ENCODE measurements at regions not wholly inside any gene's neighbourhood (a gene's known extent, or its start where the extent isn't known, plus 50 kb on each side); places are given as distances from the start of the nearest gene placed in this dataset.
"Not testable (repeated sequence)": the region's sequence is repeated elsewhere in the genome, so short reads cannot be mapped to it uniquely, and the experiment has no call there.

DNA sequence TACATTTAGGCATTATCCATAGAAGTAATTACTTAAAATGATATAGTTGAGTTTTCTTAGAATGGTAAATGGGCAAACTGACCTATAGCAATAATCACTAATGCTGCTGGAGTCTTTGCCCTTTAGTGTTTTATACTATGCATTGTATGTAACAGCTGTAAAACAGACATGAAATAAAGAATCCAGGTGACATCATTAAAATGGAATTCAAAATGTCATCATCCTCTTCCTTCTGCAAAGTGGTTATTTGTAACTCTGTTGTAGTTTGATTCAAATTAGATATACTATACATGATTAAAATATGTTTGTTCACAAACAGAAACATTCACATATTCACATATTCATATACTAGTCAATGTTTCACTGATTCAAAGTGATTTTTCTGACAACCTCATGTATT, 598.8 kb downstream of the SLC16A7 start:
- DNase-seq (ENCODE audit: low spot score) = no peak

DNA sequence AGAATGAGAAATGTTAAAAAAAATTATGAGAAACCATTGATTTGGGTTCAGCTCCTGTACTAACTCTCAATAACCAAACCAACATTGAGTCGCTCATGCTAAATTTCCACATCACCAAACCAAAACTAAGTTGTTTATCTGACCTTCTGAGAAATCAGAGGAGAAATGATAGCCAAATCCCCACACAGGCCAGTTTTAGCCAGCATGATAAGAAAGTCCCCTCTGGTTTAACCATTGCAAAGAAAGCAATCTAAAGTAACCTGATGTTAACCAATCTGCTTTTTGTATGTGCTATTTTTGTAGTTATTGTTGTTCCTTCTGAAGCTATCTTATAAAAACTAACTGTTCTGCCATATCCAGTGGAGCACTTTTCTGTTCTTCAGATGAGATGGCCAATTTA, 599.7 kb downstream of the SLC16A7 start:
- no peak for DNase-seq (ENCODE audit: low spot score)

DNA sequence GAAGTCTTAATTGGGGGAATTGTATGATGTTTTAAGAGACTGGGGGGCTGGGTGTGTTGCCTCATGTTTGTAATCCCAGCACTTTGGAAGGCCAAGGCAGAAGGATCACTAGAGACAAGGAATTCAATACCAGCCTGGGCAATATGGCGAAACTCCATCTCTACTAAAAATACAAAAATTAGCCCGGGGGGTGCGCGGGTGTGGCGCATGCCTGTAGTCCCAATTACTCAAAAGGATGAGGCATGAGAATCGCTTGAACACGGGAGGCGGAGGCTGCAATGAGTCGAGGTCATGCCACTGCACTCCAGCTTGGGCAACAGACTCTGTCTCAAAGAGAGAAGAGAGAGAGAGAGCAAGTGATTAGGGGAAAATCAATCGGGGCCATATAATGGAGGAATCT, 600.5 kb downstream of the SLC16A7 start:
- DNase-seq (ENCODE audit: low spot score) = no peak

DNA sequence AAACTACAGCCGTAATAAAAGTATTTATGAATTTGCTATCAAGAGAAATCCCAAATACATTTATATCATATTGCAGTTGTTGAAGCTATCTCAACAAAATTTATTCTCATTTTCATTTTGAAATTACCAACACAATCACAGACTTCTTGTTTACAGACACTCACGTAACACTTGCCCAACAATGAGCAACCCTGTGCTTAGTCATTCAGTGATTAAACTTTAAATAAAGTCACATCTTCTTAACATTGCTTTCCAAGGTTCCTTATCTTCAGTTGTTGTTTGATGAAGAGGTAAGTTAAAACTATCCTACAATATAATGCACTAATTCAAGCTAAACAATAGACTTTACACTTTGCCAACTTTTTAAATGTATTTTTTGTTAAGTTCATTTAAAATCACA, 601.8 kb downstream of the SLC16A7 start:
- DNase-seq (ENCODE audit: low spot score) = no peak

DNA sequence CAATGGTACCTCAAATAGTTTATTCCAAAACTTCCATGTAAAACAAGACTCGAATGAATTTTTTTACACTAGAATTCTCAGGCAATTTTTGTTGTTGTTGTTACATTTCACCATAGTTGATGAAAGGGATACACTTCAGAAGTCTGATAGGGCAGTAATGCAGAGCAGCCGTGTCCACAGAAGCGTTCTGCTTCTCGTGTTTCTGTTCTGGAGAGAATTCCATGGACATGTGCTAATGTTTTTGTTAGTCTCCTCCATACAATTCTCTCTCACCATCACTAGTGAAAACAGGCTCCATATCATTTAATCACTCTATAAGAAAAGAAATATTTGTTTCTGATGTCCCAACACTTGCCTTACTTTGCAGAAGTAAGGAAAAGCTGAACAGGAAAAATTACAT, 606.1 kb downstream of the SLC16A7 start:
- DNase-seq (ENCODE audit: low spot score) = no peak

DNA sequence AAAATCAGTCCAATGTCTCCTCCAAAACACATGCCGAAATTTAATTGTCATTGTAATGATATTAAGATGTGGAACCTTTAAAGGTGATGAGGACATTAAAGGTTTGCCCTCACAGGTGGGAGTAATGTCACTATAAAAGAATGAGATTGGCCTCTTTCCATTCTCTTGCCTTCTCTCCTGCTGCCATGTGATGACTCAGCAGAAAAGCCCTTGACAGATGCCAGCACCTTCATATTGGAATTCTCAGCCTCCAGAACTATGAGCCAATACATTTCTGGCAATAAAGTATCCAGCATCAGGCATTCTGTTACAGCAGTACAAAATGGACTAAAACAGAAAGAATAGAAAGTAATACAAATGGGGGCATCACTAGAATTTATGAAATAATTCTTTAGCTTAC, 609.7 kb downstream of the SLC16A7 start:
- no peak for DNase-seq (ENCODE audit: low spot score)

DNA sequence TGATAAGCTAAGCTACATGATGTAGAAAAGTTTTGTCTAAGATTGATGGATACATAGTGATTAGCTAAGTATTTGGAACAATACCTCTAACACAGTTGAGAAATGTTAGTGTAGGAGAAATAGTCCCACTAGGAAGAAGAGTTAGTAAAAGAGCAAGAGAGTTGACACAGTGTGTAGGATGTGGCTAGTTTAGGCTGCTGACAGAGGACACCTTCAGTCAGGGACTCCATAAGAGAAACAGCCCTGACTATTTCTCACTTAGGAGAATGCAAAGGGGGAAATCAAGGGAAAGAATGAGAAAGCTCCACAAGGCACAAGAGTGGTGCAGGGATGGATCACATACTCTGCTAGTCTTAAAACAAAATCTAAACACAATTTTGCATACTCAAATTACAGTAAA, 613.7 kb downstream of the SLC16A7 start:
- no peak for DNase-seq (ENCODE audit: low spot score)

DNA sequence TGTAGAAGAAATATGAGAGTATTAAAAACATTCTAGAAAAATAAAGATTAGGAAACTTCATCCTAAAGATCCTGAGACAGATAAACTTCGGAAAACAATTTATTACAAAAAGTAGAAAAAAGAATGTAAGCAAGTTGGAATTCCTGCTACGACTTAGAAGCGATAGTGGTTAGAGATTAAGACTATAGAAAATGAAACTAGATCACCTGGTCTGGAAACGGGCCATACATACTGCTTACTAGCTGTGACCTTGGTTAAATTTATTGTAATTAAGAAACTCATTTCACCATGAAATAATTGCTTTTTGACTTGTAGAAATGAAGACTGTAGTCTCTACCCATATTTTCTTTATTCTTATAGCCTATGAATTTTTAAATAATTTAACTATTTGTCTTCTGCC, 614.1 kb downstream of the SLC16A7 start:
- DNase-seq (ENCODE audit: low spot score) = no peak

DNA sequence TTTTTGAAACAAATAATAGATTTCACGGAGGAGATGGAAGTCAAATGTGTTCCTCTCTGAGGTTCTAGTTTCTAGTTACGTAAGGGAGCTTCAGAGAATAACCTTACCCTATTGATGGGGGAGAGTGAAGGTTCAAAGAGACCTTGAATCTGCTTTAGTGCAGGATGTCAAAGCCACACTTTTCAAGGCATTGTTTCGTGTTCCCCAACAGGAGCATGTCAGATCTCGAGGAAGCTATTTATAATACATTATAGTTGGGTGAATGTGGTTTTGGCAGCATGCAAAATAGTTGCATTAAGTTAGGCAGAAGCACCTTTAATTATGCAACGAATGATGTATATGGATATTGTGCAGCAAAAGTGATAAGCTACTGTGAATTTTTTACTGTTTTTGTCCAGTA, 614.9 kb downstream of the SLC16A7 start:
- no peak for DNase-seq (ENCODE audit: low spot score)

DNA sequence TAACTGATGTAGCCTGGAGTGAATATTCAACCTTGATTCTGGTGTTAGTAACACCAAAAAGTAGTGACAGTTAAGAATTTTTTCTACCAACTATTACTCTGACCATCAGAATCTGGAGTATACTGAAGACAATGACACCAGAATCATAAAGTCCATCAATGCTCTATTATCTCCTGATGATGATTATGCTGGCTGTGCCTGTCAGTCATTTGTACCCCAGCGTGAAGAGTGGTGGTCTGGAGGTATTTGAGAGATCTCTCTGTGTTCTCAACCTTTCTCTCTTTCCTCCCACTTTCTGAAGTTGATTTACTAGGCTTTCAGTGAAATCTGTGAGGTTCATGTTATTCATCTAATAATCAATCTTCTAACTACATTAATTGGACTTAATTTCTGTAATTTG, 615.4 kb downstream of the SLC16A7 start:
- DNase-seq (ENCODE audit: low spot score) = no peak

DNA sequence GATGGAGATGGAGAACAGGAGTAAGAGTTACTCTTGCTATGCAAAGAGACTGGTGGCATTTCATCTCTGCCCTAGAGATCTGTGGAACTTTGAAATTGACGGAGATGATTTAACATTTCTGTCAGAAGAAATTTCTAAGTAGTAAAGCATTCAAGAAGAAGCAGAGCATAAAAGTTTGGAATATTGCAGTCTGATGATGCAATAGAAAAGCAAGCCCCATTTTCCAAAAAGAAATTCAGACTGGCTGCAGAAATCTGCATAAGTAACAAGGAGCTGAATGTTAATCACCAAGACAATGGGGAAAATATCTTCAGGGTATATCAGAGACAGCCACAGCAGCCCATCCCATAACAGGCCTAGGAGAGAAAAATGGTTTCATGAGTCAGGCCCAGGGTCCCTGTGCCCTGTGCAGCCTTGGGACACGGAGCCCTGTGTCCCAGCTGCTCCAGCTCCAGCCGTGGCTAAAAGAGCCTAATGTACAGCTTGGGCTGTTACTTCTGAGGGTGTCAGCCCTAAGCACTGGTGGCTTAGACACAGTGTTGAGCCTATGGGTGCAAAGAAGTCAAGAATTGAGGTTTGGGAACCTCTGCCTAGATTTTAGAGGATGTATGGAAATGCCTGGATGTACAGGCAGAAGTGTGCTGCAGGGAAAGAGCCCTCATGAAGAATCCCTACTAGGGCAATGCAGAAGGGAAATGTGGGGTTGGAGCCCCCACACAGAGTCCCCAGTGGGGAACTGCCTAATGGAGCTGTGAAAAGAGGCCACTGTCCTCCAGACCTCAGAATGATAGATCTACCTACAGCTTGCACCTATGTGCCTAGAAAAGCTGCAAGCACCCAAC, 616.6 kb downstream of the SLC16A7 start:
- DNase-seq (ENCODE audit: low spot score) = no peak

DNA sequence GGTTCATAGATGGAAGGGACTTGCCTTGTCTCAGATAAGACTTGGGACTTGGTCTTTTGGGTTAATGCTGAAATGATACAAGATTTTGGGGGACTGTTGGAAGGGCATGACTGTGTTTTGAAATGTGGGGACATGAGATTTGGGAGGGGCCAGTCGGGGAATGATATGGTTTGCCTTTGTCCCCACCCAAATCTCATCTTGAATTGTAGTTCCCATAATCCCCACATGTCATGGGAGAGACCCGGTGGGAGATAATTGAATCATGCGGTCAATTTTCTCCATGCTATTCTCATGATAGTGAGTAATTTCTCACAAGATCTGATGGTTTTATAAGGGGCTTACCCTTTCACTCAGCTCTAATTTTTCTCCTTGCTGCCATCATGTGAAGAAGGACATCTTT, 617.4 kb downstream of the SLC16A7 start:
- DNase-seq (ENCODE audit: low spot score) = not testable (repeated sequence)

DNA sequence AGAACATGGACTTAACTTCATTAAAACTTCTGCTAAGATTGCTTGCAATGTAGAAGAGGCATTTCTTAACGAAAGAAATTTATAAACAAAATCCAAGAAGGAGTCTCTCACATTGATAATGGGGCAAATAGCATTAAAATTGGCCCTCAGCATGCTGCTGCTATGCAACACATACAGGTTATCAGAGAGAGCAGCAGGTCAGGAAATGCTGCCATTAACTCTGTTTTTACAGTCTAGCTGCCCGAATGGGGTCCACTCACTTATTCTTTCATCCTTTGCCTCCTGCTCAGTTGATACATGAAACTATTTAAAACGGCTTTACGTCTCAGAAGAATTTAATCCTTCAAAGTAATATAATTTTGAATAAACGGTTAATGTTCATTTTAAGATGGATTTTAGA, 620.4 kb downstream of the SLC16A7 start:
- no peak for DNase-seq (ENCODE audit: low spot score)

DNA sequence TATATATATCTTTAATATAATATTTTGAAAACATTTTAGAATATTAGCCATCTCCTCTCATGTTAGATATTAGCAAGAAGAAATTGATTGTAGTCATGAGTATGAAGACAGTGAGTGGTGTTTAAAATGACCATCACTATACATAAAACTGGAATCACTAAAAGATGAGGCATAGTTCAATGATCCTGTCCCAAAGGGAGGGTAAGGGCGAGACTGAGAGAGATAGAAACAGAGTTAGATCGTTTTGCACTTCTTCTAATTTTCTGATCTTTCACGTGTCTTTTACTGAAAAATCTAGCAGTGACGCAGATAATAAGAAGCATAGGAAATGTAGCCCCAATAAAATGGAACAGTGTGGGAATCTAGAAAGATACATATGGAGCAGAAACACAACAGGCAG, 627.4 kb downstream of the SLC16A7 start:
- no peak for DNase-seq (ENCODE audit: low spot score)

DNA sequence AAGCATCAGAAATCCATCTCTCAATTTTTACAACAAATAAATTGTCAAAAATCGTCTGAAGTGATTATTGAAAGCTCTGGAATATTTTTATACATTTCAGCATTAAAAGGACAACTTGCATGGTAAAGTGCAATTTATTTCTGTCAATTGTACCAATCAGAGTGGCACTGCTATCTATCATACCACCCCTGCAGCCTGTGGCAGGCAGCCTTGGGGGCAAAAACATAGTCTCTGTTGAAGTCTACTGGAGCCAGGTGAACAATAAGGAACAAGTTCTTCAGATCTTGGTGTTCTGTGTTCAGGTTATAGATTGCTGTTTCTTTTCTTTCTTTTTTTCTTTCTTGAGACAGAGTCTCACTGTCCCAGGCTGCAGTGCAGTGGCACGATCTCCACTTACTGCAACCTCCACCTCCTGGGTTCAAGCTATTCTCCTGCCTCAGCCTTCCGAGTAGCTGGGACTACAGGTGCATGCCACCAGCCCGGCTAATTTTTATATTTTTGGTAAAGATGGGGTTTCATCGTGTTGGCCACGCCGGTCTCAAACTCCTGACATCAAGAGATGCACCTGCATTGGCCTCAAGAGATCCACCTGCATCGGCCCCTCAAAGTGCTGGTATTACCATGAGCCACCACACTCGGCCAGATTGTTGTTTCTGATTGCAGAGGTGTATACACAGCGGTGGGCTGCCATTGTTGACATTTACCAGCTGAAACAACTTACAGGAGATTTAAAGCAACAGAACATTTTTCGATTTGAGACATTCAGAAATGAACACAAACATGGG, 629.6 kb downstream of the SLC16A7 start:
- no peak for DNase-seq (ENCODE audit: low spot score)

DNA sequence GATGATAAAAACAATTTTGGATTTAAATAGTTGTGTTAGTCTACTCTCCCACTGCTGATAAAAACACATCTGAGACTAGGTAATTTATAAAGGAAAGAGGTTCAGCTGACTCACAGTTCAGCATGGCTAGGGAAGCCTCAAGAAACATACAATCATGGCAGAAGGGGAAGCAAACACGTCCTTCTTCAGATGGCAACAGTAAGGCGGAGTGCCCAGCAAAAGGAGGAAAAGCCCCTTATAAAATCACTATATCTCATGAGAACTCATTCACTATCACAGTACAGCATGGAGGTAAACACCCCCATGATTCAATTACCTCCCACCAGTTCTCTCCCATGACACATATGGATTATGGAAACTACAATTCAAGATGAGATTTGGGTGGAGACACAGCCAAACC, 632.1 kb downstream of the SLC16A7 start:
- DNase-seq (ENCODE audit: low spot score) = no peak

DNA sequence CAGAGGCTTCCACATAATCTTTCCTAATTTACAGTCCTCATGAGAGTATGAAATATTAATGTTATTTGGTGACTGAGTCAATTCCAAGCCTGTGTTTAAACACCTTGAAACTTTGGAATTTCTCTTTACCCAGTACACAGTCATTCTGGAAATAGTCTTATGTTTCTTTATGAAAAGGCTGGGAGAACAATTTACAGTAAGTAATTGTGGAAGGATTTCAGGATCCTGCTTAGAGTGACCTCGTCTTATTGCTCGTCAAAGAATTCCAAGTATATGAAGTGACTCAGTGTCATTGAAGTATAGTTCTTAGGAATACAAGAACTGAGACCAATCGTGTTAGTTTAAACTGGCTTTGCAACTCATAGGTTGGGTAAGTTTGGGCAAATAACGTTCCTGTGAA, 634.2 kb downstream of the SLC16A7 start:
- no peak for DNase-seq (ENCODE audit: low spot score)

DNA sequence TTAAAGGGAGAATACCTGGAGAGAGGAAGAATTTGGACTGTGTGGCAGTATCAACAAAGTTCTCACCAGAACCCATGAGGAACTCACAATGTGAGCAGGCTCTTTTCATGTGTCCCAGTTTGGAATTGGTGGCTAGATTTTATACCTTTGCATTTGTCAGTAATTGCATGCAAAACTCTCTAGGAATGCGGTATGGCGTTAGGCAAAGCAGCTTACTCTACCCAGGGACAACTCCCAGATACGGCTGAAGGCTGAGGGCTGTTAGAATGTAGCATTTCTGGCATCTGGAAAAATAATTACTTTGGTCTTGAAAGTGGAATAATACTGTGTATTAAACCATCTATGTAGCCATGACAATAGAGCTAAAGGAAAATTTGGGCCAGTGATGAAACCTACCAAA, 635.5 kb downstream of the SLC16A7 start:
- no peak for DNase-seq (ENCODE audit: low spot score)

DNA sequence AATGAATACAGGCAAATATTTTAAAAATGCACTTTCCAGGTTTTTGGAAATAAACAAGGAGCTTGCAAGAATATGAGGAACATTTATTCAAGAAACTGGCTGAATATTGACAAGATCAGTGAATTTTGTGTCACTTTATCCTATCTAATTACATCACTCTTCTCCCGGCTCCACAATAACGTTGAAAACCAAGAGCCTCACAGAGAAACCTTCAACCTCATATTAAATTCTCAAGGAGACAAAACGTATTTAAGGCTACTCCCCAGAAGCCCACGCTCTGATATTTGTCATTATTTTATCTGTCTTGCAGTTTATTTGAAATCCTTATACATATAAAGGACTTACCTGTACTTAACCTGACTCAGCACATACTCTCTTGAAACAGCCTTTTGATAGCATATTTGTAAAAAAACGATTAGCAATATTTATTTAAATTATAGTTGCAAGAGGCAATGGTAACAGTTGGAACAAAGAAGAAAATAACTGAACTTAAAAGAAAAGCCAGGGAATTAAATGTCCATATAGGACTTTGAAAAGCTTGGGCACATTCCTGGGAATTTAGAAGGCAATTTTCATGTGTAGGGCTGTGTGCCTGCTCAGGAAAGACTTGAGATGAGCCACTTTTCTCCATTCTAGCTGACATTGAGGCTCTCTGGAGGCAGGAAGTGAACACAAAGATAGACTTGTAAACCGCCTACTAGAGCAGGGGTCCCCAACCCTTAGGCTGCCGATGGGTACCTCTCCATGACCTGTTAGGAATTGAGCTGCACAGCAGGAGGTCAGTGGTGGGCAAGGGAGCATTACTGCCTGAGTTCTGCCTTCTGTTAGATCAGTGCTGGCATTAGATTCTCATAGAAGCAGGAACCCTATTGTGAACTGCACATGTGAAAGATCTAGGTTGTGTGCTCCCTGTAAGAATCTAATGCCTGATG, 636.4 kb downstream of the SLC16A7 start:
- no peak for DNase-seq (ENCODE audit: low spot score)

DNA sequence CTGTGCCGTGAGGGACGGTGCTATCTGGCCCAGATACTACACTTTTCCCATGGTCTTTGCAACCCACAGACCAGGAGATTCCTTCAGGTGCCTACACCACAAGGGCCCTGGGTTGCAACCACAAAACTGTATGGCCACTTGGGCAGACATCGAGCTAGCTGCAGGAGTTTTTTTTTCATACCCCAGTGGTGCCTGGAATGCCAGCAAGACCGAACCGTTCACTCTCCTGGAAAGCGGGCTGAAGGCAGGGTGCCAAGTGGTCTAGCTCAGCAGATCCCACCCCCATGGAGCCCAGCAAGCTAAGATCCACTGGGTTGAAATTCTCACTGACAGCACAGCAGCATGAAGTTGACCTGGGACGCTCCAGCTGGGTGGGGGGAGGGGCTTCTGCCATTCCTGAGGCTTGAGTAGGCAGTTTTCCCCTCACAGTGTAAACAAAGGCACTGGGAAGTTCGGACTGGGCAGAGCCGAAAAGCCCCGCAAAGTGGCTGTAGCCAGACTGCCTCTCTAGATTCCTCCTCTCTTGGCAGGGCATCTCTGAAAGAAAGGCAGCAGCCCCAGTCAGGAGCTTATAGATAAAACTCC, 638.9 kb downstream of the SLC16A7 start:
- DNase-seq (ENCODE audit: low spot score) = not testable (repeated sequence)

DNA sequence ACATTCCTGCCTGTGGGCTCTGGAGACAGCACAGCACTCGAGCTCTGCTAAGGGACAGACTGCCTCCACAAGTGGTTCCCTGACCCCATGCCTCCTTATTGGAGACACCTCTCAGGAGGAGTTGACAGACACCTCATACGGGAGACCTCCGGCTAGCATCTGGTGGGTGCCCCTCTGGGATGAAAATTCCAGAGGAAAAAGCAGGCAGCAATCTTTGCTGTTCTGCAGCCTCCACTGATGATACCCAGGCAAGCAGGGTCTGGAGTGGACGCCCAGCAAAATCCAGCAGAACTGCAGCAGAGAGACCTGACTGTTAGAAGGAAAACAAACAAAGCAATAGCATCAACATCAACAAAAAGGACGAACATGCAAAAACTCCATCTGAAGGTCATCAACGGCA, 639.4 kb downstream of the SLC16A7 start:
- DNase-seq (ENCODE audit: low spot score) = no peak

DNA sequence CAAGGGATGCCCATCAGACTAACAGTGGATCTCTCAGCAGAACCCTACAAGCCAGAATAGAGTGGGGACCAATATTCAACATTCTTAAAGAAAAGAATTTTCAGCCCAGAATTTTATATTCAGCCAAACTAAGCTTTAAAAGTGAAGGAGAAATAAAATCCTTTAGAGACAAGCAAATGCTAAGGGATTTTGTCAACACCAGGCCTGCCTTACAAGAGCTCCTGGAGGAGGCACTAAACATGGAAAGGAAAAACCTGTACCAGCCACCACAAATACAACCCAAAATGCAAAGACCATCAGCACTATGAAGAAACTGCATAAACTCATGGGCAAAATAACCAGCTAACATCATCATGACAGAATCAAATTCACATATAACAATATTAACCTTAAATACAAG, 640.6 kb downstream of the SLC16A7 start:
- DNase-seq (ENCODE audit: low spot score) = not testable (repeated sequence)
